ENCODE measurements at regions not wholly inside any gene's neighbourhood (a gene's known extent, or its start where the extent isn't known, plus 50 kb on each side); places are given as distances from the start of the nearest gene placed in this dataset.

GRCh38 chr1:5490635-5491034 is 501.6 kb downstream of the NPHP4 start:
- H3K27me3 ChIP-seq (replicated peaks in 1 of 2; ENCODE audit: control insufficient read depth in 2 of 2, insufficient read depth in 2 of 2, low read length in 1 of 2): no peaks in the 10 kb centered on the region; a peak in 1 of 4 replicates
- DNase-seq (ENCODE audit: low read depth, low spot score) (no peak), ATAC-seq (no peak), FAIRE-seq (no peak)
- ChIA-PET CTCF (interaction anchor here (0.9 kb wide), 1 partner anchor 24 kb away, joined by 3 read pairs; no protein-coding TSS in a partner anchor), POLR2A (no interaction called here), RAD21 (ENCODE audit: unreplicated experiment) (no interaction called here), SMC1A (ENCODE audit: uncharacterized antibody, unreplicated experiment) (no interaction called here)
- H3K9me3 ChIP-seq (replicated peaks; ENCODE audit: control insufficient read depth, insufficient read depth, low read length): no peaks in the 10 kb centered on the region
- no peak overlapping the region for H3K4me2 ChIP-seq (ENCODE audit: control insufficient read depth, insufficient read depth)
- no peaks in the 10 kb centered on the region for H3K4me1 ChIP-seq (ENCODE audit: control insufficient read depth, insufficient read depth, low read length)
- H3K4me3 ChIP-seq: no peak overlapping the region
- no peaks in the 10 kb centered on the region for H3K36me3 ChIP-seq (ENCODE audit: control insufficient read depth in 2 of 2, insufficient read depth in 2 of 2, low read length in 1 of 2)
- in situ Hi-C loops (cut with MboI) (no loop called here), intact Hi-C loops (cut with micrococcal nuclease; ENCODE audit: unreplicated experiment) (no loop called here)
- H3K27ac ChIP-seq (ENCODE audit: control insufficient read depth, insufficient read depth): no peak overlapping the region
- H3K9ac ChIP-seq (ENCODE audit: control insufficient read depth, insufficient read depth, low read length): no peak overlapping the region
- no peak overlapping the region for H2AFZ ChIP-seq (ENCODE audit: control insufficient read depth, low read depth, low read length)
- BruUV-seq (replicated peaks): no TSS peak
- H3K79me2 ChIP-seq (ENCODE audit: control insufficient read depth, insufficient read depth, low read length): no peaks in the 10 kb centered on the region
- 58% methylated on average over 12 of the region's 12 CpGs for WGBS (ENCODE audit: insufficient coverage, insufficient replicate concordance, low lambda C conversion rate, missing lambda C conversion rate)
- H4K20me1 ChIP-seq (ENCODE audit: control insufficient read depth, insufficient read depth): no peaks in the 10 kb centered on the region
- no peak for TF ChIP-seq BHLHE40 (IDR thresholded peaks at IDR 0.05; ENCODE audit: borderline replicate concordance in 1 of 2, low read depth in 2 of 2, low read length in 1 of 2)
- TF ChIP-seq RB1 (IDR thresholded peaks at IDR 0.05; ENCODE audit: borderline replicate concordance): no peak
- no peak for TF ChIP-seq STAT3 (IDR thresholded peaks at IDR 0.05; ENCODE audit: low read depth, low read length)
- TF ChIP-seq, protein P1, sequence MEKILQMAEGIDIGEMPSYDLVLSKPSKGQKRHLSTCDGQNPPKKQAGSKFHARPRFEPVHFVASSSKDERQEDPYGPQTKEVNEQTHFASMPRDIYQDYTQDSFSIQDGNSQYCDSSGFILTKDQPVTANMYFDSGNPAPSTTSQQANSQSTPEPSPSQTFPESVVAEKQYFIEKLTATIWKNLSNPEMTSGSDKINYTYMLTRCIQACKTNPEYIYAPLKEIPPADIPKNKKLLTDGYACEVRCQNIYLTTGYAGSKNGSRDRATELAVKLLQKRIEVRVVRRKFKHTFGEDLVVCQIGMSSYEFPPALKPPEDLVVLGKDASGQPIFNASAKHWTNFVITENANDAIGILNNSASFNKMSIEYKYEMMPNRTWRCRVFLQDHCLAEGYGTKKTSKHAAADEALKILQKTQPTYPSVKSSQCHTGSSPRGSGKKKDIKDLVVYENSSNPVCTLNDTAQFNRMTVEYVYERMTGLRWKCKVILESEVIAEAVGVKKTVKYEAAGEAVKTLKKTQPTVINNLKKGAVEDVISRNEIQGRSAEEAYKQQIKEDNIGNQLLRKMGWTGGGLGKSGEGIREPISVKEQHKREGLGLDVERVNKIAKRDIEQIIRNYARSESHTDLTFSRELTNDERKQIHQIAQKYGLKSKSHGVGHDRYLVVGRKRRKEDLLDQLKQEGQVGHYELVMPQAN (conservative IDR thresholded peaks at IDR 0.05): no peak
- no peak for TF ChIP-seq CTCF (IDR thresholded peaks at IDR 0.05 in 2 of 3, conservative IDR thresholded peaks at IDR 0.05 in 1 of 3; ENCODE audit: control insufficient read depth in 2 of 3, extremely low read depth in 1 of 3, insufficient read depth in 1 of 3, low read depth in 3 of 3, low read length in 3 of 3)
- no peak for TF ChIP-seq ETV6 (conservative IDR thresholded peaks at IDR 0.05 in 1 of 2, IDR thresholded peaks at IDR 0.05 in 1 of 2; ENCODE audit: borderline replicate concordance in 1 of 2, low read depth in 1 of 2)
- TF ChIP-seq, protein P2, sequence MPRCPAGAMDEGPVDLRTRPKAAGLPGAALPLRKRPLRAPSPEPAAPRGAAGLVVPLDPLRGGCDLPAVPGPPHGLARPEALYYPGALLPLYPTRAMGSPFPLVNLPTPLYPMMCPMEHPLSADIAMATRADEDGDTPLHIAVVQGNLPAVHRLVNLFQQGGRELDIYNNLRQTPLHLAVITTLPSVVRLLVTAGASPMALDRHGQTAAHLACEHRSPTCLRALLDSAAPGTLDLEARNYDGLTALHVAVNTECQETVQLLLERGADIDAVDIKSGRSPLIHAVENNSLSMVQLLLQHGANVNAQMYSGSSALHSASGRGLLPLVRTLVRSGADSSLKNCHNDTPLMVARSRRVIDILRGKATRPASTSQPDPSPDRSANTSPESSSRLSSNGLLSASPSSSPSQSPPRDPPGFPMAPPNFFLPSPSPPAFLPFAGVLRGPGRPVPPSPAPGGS (IDR thresholded peaks at IDR 0.05; ENCODE audit: borderline replicate concordance, insufficient read depth, low read depth, low read length, poor library complexity, severe bottlenecking): no peak
- TF ChIP-seq ZNF384 (IDR thresholded peaks at IDR 0.05; ENCODE audit: borderline replicate concordance, low read depth, low read length): no peak
- no peak for TF ChIP-seq RFX5 (IDR thresholded peaks at IDR 0.05; ENCODE audit: low read depth, low read length)
- no peak for TF ChIP-seq CEBPB (IDR thresholded peaks at IDR 0.05; ENCODE audit: borderline replicate concordance in 1 of 2, low read depth in 2 of 2, low read length in 2 of 2)
- TF ChIP-seq BCLAF1 (IDR thresholded peaks at IDR 0.05): no peak
- TF ChIP-seq FOS (IDR thresholded peaks at IDR 0.05; ENCODE audit: borderline replicate concordance, extremely low read depth, insufficient read length): no peak
- no peak for TF ChIP-seq GABPA (IDR thresholded peaks at IDR 0.05; ENCODE audit: low read depth)
- no peak for TF ChIP-seq LARP7 (IDR thresholded peaks at IDR 0.05)
- no peak for TF ChIP-seq ATF3 (IDR thresholded peaks at IDR 0.05; ENCODE audit: borderline replicate concordance, extremely low read depth, low read depth, low read length)
